ENCODE measurements at regions not wholly inside any gene's neighbourhood (a gene's known extent, or its start where the extent isn't known, plus 50 kb on each side); places are given as distances from the start of the nearest gene placed in this dataset.
"Not testable (repeated sequence)": the region's sequence is repeated elsewhere in the genome, so short reads cannot be mapped to it uniquely, and the experiment has no call there.

DNA sequence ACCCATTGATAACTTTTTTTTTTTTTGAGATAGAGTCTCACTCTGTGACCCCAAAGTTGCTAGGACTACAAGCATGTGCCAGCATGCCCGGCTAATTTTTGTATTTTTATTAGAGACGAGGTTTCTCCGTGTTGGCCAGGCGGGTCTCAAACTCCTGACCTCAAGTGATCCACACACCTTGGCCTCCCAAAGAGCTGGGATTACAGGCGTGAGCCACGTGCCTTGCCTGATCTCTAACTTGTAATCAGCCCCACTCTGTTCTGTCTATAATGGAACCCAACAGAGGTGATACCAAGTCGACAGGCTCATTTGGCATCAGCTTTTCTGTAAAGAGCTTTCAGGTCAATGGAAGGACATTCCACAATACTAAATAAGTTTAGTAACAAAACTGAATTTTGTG, 99.4 kb downstream of the HFE start:
- DNase-seq, result no peak
- Histone ChIP-seq H3K4me3 (ENCODE audit: low read length) (no peak overlapping the region), H3K4me1 (ENCODE audit: control insufficient read depth, insufficient read depth, low read length) (peaks cover 24% of the 10 kb centered on the region), H3K36me3 (ENCODE audit: control insufficient read depth, insufficient read depth, low read length) (no peaks in the 10 kb centered on the region), H3K27ac (ENCODE audit: low read length) (no peak overlapping the region), H3K27me3 (ENCODE audit: control insufficient read depth, insufficient read depth, low read length) (no peaks in the 10 kb centered on the region), H3K9me3 (replicated peaks; ENCODE audit: control insufficient read depth, low read depth, low read length) (no peaks in the 10 kb centered on the region)
- 100% methylated on average over 5 of the region's 7 CpGs for WGBS (ENCODE audit: insufficient coverage)

DNA sequence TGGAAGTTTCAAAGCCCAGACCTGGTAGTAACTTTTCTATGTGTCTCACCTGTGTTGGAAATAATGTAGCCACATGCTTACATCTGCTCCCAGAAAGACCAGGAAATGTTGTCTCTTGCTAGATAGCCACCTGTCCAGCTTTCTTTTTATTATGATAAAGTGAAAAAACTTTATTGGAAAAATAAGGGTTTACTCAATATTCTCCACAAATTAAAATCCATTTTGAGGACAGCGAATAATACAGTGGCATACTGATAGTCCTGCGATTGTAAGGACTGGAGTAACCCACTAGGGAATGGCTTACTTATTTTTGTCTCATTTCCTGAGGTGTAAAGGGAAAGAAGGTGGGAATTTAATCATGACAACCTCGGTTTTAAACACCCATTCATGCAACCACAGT, 100.1 kb downstream of the HFE start:
- no CpG with 5 or more reads among the region's 3 CpGs for WGBS (ENCODE audit: insufficient coverage)
- DNase-seq, result no peak
- Histone ChIP-seq H3K4me3 (ENCODE audit: low read length) (no peak overlapping the region), H3K4me1 (ENCODE audit: control insufficient read depth, insufficient read depth, low read length) (peaks cover 24% of the 10 kb centered on the region), H3K27me3 (ENCODE audit: control insufficient read depth, insufficient read depth, low read length) (no peaks in the 10 kb centered on the region), H3K27ac (ENCODE audit: low read length) (no peak overlapping the region), H3K9me3 (replicated peaks; ENCODE audit: control insufficient read depth, low read depth, low read length) (no peaks in the 10 kb centered on the region), H3K36me3 (ENCODE audit: control insufficient read depth, insufficient read depth, low read length) (no peaks in the 10 kb centered on the region)

DNA sequence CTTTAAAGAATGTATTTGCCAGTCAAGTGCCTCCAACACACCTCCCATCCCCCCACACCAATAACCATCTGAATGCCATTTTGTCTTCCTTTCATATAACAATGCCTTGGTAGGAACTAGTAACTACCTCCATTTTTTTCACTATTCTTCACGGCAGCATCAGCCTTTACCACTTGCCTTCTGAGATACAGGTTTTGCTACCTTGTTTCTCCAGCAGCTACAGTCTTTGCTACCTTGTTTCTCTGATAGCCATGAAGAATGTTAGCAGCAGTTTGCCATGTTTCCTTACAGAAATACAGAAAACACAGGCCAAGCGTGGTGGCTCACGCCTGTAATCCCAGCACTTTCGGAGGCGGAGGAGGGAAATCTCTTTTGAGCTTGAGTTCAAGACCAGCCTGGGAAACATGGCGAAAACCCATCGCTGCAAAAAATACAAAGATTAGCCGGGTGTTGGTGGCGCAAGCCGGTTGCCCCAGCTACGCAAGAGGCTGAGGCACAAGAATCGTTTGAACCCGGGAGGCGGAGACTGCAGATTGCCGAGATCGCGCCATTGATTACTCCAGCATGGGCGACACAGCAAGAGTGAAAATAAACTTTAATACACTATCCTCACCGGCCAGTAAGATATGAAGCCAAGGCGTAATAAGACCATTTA, 100.9 kb downstream of the HFE start:
- no peaks in the 10 kb centered on the region for H3K9me3 ChIP-seq (replicated peaks; ENCODE audit: control insufficient read depth, low read depth, low read length)
- no peaks in the 10 kb centered on the region for H3K27me3 ChIP-seq (ENCODE audit: control insufficient read depth, insufficient read depth, low read length)
- peak overlapping the region; percentile 71 for H3K4me3 ChIP-seq (ENCODE audit: low read length)
- H3K36me3 ChIP-seq (ENCODE audit: control insufficient read depth, insufficient read depth, low read length), result no peaks in the 10 kb centered on the region
- DNase-seq, result peak; percentile 54
- peaks cover 24% of the 10 kb centered on the region for H3K4me1 ChIP-seq (ENCODE audit: control insufficient read depth, insufficient read depth, low read length)
- 3% methylated on average over 15 of the region's 20 CpGs for WGBS (ENCODE audit: insufficient coverage)
- peak overlapping the region; percentile 97 for H3K27ac ChIP-seq (ENCODE audit: low read length)

- H3K4me1 ChIP-seq (ENCODE audit: control insufficient read depth, insufficient read depth, low read length), result peaks cover 30% of the 10 kb centered on the region
- H3K27ac ChIP-seq (ENCODE audit: low read length); H3K9me3 ChIP-seq (replicated peaks; ENCODE audit: control insufficient read depth, low read depth, low read length); H3K36me3 ChIP-seq (ENCODE audit: control insufficient read depth, insufficient read depth, low read length); H3K27me3 ChIP-seq (ENCODE audit: control insufficient read depth, insufficient read depth, low read length); DNase-seq; H3K4me3 ChIP-seq (ENCODE audit: low read length): not testable (repeated sequence)
- WGBS (ENCODE audit: insufficient coverage), result no CpG with 5 or more reads among the region's 8 CpGs
These were observed 104.3 kb downstream of the HFE start for GRCh38 chr6:26191512-26191911.

- DNase-seq, result no peak
- no peaks in the 10 kb centered on the region for H3K9me3 ChIP-seq (replicated peaks; ENCODE audit: control insufficient read depth, low read depth, low read length)
- peak overlapping the region; percentile 98 for H3K27ac ChIP-seq (ENCODE audit: low read length)
- peaks cover 29% of the 10 kb centered on the region for H3K4me1 ChIP-seq (ENCODE audit: control insufficient read depth, insufficient read depth, low read length)
- no CpG with 5 or more reads among the region's 1 CpG for WGBS (ENCODE audit: insufficient coverage)
- H3K27me3 ChIP-seq (ENCODE audit: control insufficient read depth, insufficient read depth, low read length), result no peaks in the 10 kb centered on the region
- no peaks in the 10 kb centered on the region for H3K36me3 ChIP-seq (ENCODE audit: control insufficient read depth, insufficient read depth, low read length)
- no peak overlapping the region for H3K4me3 ChIP-seq (ENCODE audit: low read length)
These were observed 106.5 kb downstream of the HFE start for GRCh38 chr6:26193467-26194328.

- Histone ChIP-seq H3K4me3 (ENCODE audit: low read length) (no peak overlapping the region), H3K9me3 (replicated peaks; ENCODE audit: control insufficient read depth, low read depth, low read length) (no peaks in the 10 kb centered on the region), H3K27me3 (ENCODE audit: control insufficient read depth, insufficient read depth, low read length) (no peaks in the 10 kb centered on the region), H3K4me1 (ENCODE audit: control insufficient read depth, insufficient read depth, low read length) (peaks cover 24% of the 10 kb centered on the region), H3K36me3 (ENCODE audit: control insufficient read depth, insufficient read depth, low read length) (no peaks in the 10 kb centered on the region), H3K27ac (ENCODE audit: low read length) (peak overlapping the region; percentile 98)
- no CpG with 5 or more reads among the region's 3 CpGs for WGBS (ENCODE audit: insufficient coverage)
- no peak for DNase-seq
These were observed 107.1 kb downstream of the HFE start for GRCh38 chr6:26194329-26194701.

DNA sequence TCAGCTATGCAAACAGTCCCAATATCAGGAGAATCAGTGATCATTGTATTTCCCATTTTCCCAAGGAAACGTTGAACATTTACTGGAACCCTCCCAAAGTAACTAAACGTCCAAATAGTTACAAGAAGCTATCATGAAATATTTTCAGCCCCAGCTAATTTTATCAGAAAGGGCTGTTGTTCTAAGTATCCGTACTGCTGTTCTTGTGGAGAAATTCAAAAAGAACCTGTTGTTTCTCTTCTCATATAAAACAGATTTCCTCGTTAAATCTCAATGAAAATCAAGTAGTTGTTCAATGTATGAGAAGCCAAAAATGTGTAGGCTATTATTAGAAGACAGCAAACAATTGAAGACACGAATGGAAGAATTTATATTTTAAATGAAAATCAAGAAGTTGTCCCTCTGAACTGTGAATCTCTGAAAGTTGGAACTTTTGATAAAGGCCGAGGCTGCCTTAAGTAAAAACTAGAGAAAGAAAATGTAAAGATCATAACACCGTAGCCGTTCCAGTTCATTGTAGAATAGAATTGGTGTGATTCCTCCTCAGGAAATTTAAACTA, 107.7 kb downstream of the HFE start:
- no peaks in the 10 kb centered on the region for H3K9me3 ChIP-seq (replicated peaks; ENCODE audit: control insufficient read depth, low read depth, low read length)
- H3K36me3 ChIP-seq (ENCODE audit: control insufficient read depth, insufficient read depth, low read length), result no peaks in the 10 kb centered on the region
- peak; percentile 44 for DNase-seq
- H3K27ac ChIP-seq (ENCODE audit: low read length), result peak overlapping the region; percentile 98
- WGBS (ENCODE audit: insufficient coverage), result 0% methylated on average over 1 of the region's 8 CpGs
- peak overlapping the region; percentile 77 for H3K4me3 ChIP-seq (ENCODE audit: low read length)
- peaks cover 23% of the 10 kb centered on the region for H3K4me1 ChIP-seq (ENCODE audit: control insufficient read depth, insufficient read depth, low read length)
- no peaks in the 10 kb centered on the region for H3K27me3 ChIP-seq (ENCODE audit: control insufficient read depth, insufficient read depth, low read length)

DNA sequence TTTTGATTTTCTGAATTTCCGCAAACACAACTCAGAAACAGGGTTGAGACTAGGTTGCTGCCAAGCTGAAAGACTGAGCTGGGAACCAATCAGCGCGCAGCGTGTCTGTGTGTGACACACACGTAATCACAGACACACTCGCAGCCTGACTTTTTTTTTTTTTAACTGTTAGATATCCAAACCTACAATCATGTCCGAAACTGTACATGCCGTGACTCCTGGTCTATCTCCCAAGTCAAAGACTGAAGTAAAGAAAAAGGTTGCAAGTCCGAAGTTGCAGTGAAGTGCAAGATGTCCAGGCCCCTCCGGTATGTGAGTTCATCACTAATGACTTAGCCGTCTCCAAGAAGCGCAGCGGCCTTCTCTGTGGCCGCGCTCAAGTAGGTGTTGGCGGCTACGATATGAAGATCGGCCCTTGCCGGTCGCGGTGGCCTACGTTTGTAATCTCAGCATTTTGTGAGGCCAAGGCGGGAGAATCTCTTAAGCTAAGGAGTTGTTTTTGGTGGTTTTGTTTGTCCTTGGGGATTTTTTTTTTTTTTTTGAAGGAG, 108.2 kb downstream of the HFE start:
- no peaks in the 10 kb centered on the region for H3K36me3 ChIP-seq (ENCODE audit: control insufficient read depth, insufficient read depth, low read length)
- H3K4me1 ChIP-seq (ENCODE audit: control insufficient read depth, insufficient read depth, low read length), result peaks cover 24% of the 10 kb centered on the region
- peak overlapping the region; percentile 98 for H3K27ac ChIP-seq (ENCODE audit: low read length)
- no peaks in the 10 kb centered on the region for H3K27me3 ChIP-seq (ENCODE audit: control insufficient read depth, insufficient read depth, low read length)
- 2% methylated on average over 14 of the region's 23 CpGs for WGBS (ENCODE audit: insufficient coverage)
- H3K9me3 ChIP-seq (replicated peaks; ENCODE audit: control insufficient read depth, low read depth, low read length), result no peaks in the 10 kb centered on the region
- peak; percentile 99 for DNase-seq
- peak overlapping the region; percentile 77 for H3K4me3 ChIP-seq (ENCODE audit: low read length)

GRCh38 chr6:26195924-26196845, 109.0 kb downstream of the HFE start:
- H3K27ac ChIP-seq (ENCODE audit: low read length), result peak overlapping the region; percentile 98
- peak; percentile 61 for DNase-seq

More at GRCh38 chr6:26195924-26196845, 109.0 kb downstream of the HFE start:
- Histone ChIP-seq H3K9me3 (replicated peaks; ENCODE audit: control insufficient read depth, low read depth, low read length) (no peaks in the 10 kb centered on the region), H3K36me3 (ENCODE audit: control insufficient read depth, insufficient read depth, low read length) (no peaks in the 10 kb centered on the region), H3K4me1 (ENCODE audit: control insufficient read depth, insufficient read depth, low read length) (peaks cover 24% of the 10 kb centered on the region), H3K27me3 (ENCODE audit: control insufficient read depth, insufficient read depth, low read length) (no peaks in the 10 kb centered on the region), H3K4me3 (ENCODE audit: low read length) (peak overlapping the region; percentile 77)
- WGBS (ENCODE audit: insufficient coverage), result 8% methylated on average over 22 of the region's 28 CpGs

All from muscle of leg (tissue), 3 donors.